BJ (cell line): ENCODE measurements at regions not wholly inside any gene's neighbourhood (a gene's known extent, or its start where the extent isn't known, plus 50 kb on each side); places are given as distances from the start of the nearest gene placed in this dataset.

Experiments
- CTCF ChIA-PET: fragments of 350-600 bp; formaldehyde crosslinking; extraction: SDS; loops from one replicate; lab custom pipeline; 2021; ENCODE audit warnings: antibody characterized with exemption, inconsistent platforms; lab: Yijun Ruan, JAX
- POLR2A ChIA-PET: fragments of 300-600 bp; sonication (Branson Sonifier 250); formaldehyde crosslinking; extraction: SDS; loops from one replicate; lab custom pipeline; 2021; ENCODE audit warnings: antibody characterized with exemption; lab: Charles Lee
- DNase-seq: peaks from one replicate; pipeline ENCODE4 v3.0.0-alpha.2; 2011; ENCODE audit warnings: low read depth
- H3K27me3 ChIP-seq: 2 replicates; pipeline ENCODE4 v1.6.0; 2011; ENCODE audit warnings: low read length; ENCODE audit not compliant: control insufficient read depth, insufficient read depth
- H3K36me3 ChIP-seq: 2 replicates; pipeline ENCODE4 v1.5.1; 2011; ENCODE audit warnings: low read length; ENCODE audit not compliant: control insufficient read depth, insufficient read depth
- H3K4me3 ChIP-seq: 2 replicates; pipeline ENCODE4 v1.5.1; 2011; ENCODE audit warnings: low read depth, mild to moderate bottlenecking, control low read depth, low read length
- TF ChIP-seq, protein P1 (sequence below): IDR thresholded peaks from 2 replicates; pipeline ENCODE4 v1.5.1; 2011; ENCODE audit warnings: low read depth, mild to moderate bottlenecking, control low read depth, inconsistent platforms, low read length, moderate library complexity; ENCODE audit not compliant: insufficient read depth

DNA sequence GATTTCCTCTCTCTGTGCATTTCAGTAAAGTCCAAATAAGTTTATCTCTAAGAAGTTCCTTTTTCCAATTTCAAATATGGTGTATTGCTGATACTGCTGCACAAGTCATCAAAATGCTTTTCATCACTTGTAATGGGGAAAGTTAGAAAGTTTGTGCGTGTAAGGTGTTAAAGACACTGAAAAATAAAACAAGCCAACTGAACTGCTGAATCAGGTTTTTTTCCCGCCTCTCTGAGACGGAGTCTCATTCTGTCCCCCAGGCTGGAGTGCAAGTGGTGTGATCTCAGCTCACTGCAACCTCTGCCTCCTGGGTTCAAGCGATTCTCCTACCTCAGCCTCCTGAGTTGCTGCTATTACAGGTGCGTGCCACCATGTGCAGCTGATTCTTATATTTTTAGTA, 400.9 kb downstream of the LRRC70 start:
- TF ChIP-seq, protein P1, sequence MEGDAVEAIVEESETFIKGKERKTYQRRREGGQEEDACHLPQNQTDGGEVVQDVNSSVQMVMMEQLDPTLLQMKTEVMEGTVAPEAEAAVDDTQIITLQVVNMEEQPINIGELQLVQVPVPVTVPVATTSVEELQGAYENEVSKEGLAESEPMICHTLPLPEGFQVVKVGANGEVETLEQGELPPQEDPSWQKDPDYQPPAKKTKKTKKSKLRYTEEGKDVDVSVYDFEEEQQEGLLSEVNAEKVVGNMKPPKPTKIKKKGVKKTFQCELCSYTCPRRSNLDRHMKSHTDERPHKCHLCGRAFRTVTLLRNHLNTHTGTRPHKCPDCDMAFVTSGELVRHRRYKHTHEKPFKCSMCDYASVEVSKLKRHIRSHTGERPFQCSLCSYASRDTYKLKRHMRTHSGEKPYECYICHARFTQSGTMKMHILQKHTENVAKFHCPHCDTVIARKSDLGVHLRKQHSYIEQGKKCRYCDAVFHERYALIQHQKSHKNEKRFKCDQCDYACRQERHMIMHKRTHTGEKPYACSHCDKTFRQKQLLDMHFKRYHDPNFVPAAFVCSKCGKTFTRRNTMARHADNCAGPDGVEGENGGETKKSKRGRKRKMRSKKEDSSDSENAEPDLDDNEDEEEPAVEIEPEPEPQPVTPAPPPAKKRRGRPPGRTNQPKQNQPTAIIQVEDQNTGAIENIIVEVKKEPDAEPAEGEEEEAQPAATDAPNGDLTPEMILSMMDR, result no peak
- H3K4me3 ChIP-seq, result no peak overlapping the region
- POLR2A ChIA-PET, result no interaction called here
- no peak for DNase-seq
- no peaks in the 10 kb centered on the region for H3K27me3 ChIP-seq
- H3K36me3 ChIP-seq, result no peaks in the 10 kb centered on the region
- CTCF ChIA-PET, result no interaction called here

DNA sequence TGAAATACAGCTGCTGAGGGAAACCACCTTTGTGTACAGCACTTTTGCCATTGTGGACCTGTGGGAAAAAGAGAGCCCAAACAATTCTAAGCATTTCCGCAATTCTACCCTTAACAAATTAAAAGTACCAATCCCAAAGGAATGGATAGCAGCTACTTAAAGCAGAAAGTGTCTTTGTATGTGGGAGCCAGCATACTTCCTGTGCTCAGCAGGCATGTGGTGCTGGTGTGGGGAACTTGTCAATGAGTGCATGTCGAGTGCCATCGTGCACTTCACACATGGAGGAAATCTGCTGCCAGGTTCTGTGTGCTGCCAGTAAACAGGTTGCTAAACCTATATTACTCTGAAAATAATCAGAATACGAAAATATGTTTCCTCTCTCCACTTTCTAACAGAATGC, 399.0 kb downstream of the LRRC70 start:
- TF ChIP-seq, protein P1, result no peak
- DNase-seq, result no peak
- ChIA-PET CTCF (no interaction called here), POLR2A (no interaction called here)
- H3K4me3 ChIP-seq, result no peak overlapping the region
- no peaks in the 10 kb centered on the region for H3K27me3 ChIP-seq
- H3K36me3 ChIP-seq, result no peaks in the 10 kb centered on the region

DNA sequence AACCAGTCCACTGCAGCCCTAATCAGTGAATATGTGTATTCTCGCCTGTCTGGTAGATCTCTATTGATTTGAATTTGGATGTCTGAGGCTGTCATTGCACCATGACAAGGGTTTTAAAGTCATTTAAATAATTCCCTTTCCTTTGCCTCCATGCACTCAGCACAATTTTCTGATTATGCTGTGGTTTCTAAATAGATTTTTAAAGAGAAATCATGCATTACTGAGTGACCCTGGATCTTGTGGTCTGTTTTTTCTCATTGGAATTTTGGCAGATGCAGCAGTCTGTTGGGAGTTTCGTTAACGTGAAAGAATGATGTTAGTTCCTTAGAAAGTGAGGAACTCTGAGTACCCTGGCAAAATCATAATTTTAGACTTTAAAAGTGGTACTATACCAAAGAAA, 396.0 kb downstream of the LRRC70 start:
- Histone ChIP-seq H3K27me3 (no peaks in the 10 kb centered on the region), H3K36me3 (no peaks in the 10 kb centered on the region), H3K4me3 (no peak overlapping the region)
- POLR2A ChIA-PET, result no interaction called here
- no peak for DNase-seq
- TF ChIP-seq, protein P1, result no peak
- CTCF ChIA-PET, result no interaction called here

DNA sequence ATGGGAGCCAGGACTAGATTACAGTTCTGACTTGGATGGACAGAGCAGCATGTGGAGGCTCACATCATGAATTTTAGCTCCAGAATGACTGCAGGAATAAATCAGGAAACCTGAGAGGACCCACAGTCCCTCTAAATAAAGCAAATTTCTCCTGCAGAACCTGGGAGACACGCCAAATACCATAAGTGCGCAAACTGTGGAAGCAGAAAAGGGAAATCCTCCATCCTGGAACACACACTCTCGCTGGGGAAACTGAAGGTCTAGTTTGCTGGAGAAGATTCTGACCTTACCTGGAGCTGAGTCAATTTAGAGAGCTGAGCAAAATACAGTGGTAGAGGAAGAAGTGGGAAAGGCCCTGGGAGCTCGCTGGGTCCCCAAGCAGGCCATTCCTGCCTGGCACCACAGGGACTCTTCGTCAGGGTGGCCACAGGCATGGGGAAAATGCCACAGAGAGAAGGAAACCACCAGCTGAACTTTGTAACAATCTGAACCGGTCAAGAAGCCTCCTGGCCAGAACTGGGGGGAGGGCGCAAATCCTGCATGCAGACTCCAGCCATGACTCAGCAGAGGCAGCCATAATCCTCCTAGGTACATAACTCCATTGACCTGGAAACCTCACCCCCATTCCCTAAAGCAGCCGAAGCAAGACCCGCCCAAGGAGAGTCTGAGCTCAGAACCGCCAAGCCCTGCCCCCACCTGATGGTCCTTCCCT, 390.9 kb downstream of the LRRC70 start:
- no peak overlapping the region for H3K4me3 ChIP-seq
- no peaks in the 10 kb centered on the region for H3K27me3 ChIP-seq
- TF ChIP-seq, protein P1, result no peak
- no peak for DNase-seq
- CTCF ChIA-PET, result no interaction called here
- POLR2A ChIA-PET, result no interaction called here
- H3K36me3 ChIP-seq, result no peaks in the 10 kb centered on the region

DNA sequence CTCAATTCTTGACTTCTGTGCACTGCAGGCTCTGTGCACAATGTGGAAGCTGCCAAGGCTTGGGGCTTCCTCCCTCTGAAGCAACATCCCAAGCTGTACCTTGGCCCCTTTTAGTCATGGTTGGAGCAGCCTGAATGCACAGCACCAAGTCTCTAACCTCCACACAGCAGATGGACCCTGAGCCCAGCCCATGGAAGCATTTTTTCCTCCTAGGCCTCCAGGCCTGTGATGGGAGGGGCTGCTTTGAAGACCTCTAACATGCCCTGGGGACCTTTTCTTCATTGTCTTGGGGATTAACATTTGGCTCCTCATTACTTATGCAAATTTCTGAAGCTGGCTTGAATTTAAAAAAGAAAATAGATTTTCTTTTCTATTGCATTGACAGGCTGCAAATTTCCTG, 385.8 kb downstream of the LRRC70 start:
- ChIA-PET CTCF (interaction anchor here (0.7 kb wide), 1 partner anchor 18 kb away, joined by 3 read pairs; no protein-coding TSS in a partner anchor), POLR2A (no interaction called here)
- no peak overlapping the region for H3K4me3 ChIP-seq
- TF ChIP-seq, protein P1, result no peak
- DNase-seq, result no peak
- no peaks in the 10 kb centered on the region for H3K36me3 ChIP-seq
- no peaks in the 10 kb centered on the region for H3K27me3 ChIP-seq
